Adrenal gland (tissue), 9 donors: ENCODE measurements at regions not wholly inside any gene's neighbourhood (a gene's known extent, or its start where the extent isn't known, plus 50 kb on each side); places are given as distances from the start of the nearest gene placed in this dataset.

ENCODE experiments used
- DNase-seq, 7 donors: peaks; one replicate each; pipeline ENCODE4 v3.0.0-alpha.2; 2019 to 2020
- H3K27ac ChIP-seq, 5 donors: fragments of 200-600 bp; sonication (generic) in 4 of 5; 1 replicate in 3 of 5; 2 replicates in 2 of 5; pipeline versions ENCODE4 v1.5.1 to v1.8.0; 2016 to 2020; ENCODE audit warnings: mild to moderate bottlenecking in 1 of 5
- H3K27me3 ChIP-seq: fragments of 200-600 bp; 2 replicates; pipeline ENCODE4 v1.8.0; 2021
- H3K36me3 ChIP-seq, 2 donors: fragments of 200-600 bp; replicated peaks in 1 of 2; 1 replicate in 1 of 2; 2 replicates in 1 of 2; pipeline versions ENCODE4 v1.5.1 to v1.8.0; 2018 to 2022
- H3K4me1 ChIP-seq, 2 donors: fragments of 200-600 bp; replicated peaks in 1 of 2; 1 replicate in 1 of 2; 2 replicates in 1 of 2; pipeline versions ENCODE4 v1.5.1 to v1.8.0; 2018 to 2021
- H3K4me3 ChIP-seq, 4 donors: fragments of 200-600 bp; sonication (generic) in 3 of 4; one replicate each; pipeline ENCODE4 v1.5.1; 2016 to 2018
- H3K9me3 ChIP-seq, 3 donors: fragments of 200-600 bp; sonication (generic) in 1 of 3; replicated peaks in 1 of 3; 1 replicate in 2 of 3; 2 replicates in 1 of 3; pipeline versions ENCODE4 v1.5.1 to v1.8.0; 2016 to 2021
- POLR2A ChIP-seq, 2 donors: fragments of 450-650 bp; IDR thresholded peaks; one replicate each; pipeline ENCODE4 v1.6.1; 2017; ENCODE audit warnings: antibody characterized with exemption in 2 of 2, mild to moderate bottlenecking in 2 of 2, moderate library complexity in 1 of 2
- WGBS, 4 donors: extraction: QIAGEN DNeasy Blood & Tissue Kit in 2 of 4; methylation state at CpG; one replicate each; pipeline versions ENCODE4 v1.1.5 to v1.1.7; 2013 to 2017; 5-methylcytosine and 5-hydroxymethylcytosine counted together
- intact Hi-C, 2 donors: fragments of 100-400 bp; cut with DNase I; formaldehyde crosslinking; loops; one replicate each; pipeline versions ENCODE4 v1.14.1 to v1.15.0; 2022 to 2023
- TF ChIP-seq, protein P1 (sequence below), 6 experiments: fragments of 450-650 bp in 4 of 6; fragments of 200-600 bp in 2 of 6; sonication (generic) in 1 of 6; IDR thresholded peaks; 1 replicate in 5 of 6; 2 replicates in 1 of 6; pipeline versions ENCODE4 v1.5.1 to v1.8.0; 2016 to 2021; ENCODE audit warnings: antibody characterized with exemption in 6 of 6, mild to moderate bottlenecking in 2 of 6, moderate library complexity in 1 of 6
- donor health status: healthy with polysubstance abuse.
- donor health status: Bipolar disorder and iron deficiency.
- donor health status: DM: yes; HTN: yes; CAD: no.
- donor health status: DM: no; HTN: no; CAD: no.
- donor health status: DM: no; HTN: no; CAD: no.

DNA sequence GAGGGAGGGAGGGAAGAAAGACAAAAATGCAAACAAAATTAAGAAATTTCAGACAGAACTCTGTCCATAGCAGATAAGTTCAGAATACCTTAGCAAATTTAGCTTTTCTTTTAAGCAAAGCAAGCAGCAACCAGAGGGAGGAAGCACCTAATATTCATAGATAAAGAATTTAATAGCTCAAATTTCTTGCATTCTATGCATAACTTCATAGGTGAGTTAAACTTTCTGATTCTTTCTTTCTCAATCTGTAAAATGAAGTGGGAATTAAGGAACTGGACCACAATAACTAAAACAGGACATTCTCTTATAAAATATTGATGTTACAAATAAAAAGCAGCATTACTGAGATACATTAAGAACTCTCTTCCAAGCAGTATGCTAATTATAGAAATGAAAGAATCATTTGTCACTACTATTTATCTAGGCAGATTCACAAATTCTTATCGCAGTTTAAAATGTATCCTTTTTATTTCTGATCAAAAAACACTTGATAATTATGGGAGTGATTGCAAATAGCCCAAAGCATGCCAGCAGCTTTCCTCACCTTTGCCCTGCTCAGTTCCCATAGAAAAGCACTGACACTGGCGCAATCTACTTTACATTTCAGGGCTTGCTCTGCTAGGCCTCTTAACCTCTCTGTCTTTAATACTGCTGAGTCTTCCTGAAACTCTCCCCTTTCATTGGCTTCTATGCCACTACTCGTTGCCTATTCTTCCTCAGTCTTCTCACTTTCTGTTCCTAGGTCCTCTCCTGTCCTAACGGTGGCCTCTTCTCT is 341.8 kb downstream of the PIK3R1 start:
- Histone ChIP-seq H3K9me3 (no peaks in the 10 kb centered on the region), H3K36me3 (no peaks in the 10 kb centered on the region)
- 55 to 76% (median 66%) methylated on average over 4 of the region's 4 CpGs for WGBS, 4 donors

DNA sequence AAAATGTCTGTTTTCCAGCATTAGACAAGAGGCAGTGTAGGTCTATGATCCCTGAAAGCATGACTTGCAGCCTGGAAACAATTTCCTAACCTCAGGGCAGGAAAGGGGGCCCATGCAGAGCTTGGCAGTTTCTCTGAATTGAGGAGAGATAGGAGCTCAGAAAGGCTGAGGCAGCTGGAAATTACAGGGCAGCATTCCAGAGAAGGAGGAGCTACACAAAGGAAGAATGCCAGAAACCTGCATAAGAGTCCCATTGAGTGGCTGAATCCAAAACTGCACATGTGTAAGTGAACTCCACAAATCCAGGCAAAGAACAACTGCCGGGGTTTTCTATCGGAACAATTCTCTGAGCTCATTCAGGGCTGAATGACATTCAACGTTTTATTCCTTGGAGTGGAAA is 346.8 kb downstream of the PIK3R1 start:
- intact Hi-C loops = no loop called here
- no peak for TF ChIP-seq POLR2A (IDR thresholded peaks at IDR 0.05)
- TF ChIP-seq, protein P1, sequence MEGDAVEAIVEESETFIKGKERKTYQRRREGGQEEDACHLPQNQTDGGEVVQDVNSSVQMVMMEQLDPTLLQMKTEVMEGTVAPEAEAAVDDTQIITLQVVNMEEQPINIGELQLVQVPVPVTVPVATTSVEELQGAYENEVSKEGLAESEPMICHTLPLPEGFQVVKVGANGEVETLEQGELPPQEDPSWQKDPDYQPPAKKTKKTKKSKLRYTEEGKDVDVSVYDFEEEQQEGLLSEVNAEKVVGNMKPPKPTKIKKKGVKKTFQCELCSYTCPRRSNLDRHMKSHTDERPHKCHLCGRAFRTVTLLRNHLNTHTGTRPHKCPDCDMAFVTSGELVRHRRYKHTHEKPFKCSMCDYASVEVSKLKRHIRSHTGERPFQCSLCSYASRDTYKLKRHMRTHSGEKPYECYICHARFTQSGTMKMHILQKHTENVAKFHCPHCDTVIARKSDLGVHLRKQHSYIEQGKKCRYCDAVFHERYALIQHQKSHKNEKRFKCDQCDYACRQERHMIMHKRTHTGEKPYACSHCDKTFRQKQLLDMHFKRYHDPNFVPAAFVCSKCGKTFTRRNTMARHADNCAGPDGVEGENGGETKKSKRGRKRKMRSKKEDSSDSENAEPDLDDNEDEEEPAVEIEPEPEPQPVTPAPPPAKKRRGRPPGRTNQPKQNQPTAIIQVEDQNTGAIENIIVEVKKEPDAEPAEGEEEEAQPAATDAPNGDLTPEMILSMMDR (IDR thresholded peaks at IDR 0.05) = no peak
- Histone ChIP-seq H3K36me3 (no peaks in the 10 kb centered on the region), H3K9me3 (no peaks in the 10 kb centered on the region), H3K27me3 (no peaks in the 10 kb centered on the region), H3K27ac (no peak overlapping the region), H3K4me3 (no peak overlapping the region), H3K4me1 (peaks cover 0 to 5% of the 10 kb centered on the region in 2 donors)
- WGBS, 4 donors = 68 to 83% (median 75%) methylated on average over 3 of the region's 3 CpGs
- peak in 6 of 7 donors; percentile 17 to 65 (median 32) for DNase-seq

More for the DNA sequence above, 341.8 kb downstream of the PIK3R1 start:
- intact Hi-C loops = no loop called here
- no peaks in the 10 kb centered on the region for H3K27me3 ChIP-seq
- H3K27ac ChIP-seq = peak overlapping the region in 1 of 5 donors; percentile 16
- peaks cover 0 to 15% of the 10 kb centered on the region in 2 donors for H3K4me1 ChIP-seq
- no peak overlapping the region for H3K4me3 ChIP-seq
- no peak for DNase-seq
- TF ChIP-seq POLR2A (IDR thresholded peaks at IDR 0.05) = no peak

DNA sequence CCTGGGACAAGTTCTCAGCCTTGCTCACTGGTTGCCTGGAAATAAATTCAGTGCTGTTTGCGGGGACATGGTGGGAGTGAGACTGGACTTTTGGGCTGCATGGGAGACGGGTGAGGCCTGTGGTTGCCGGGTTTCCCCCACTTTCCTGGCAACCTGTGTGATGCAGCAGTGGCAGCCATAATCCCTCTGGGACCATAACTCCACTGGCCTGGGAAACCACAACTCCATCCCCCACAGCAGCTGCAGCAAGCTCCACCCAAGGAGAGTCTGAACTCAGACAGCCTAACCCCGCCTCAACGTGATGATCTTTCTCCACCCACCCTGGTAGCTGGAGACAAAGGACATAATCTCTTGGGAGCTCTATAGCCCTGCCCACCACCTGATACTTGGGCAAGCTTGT is 349.9 kb downstream of the PIK3R1 start:
- H3K4me3 ChIP-seq = no peak overlapping the region
- no peak for DNase-seq
- intact Hi-C loops = no loop called here
- H3K36me3 ChIP-seq = no peaks in the 10 kb centered on the region
- peaks cover 0 to 5% of the 10 kb centered on the region in 2 donors for H3K4me1 ChIP-seq
- TF ChIP-seq, protein P1 (IDR thresholded peaks at IDR 0.05) = no peak
- TF ChIP-seq POLR2A (IDR thresholded peaks at IDR 0.05) = no peak
- no peaks in the 10 kb centered on the region for H3K9me3 ChIP-seq
- H3K27me3 ChIP-seq = no peaks in the 10 kb centered on the region
- WGBS, 4 donors = 77 to 91% (median 84%) methylated on average over 4 to 5 of the region's 5 CpGs
- no peak overlapping the region for H3K27ac ChIP-seq

DNA sequence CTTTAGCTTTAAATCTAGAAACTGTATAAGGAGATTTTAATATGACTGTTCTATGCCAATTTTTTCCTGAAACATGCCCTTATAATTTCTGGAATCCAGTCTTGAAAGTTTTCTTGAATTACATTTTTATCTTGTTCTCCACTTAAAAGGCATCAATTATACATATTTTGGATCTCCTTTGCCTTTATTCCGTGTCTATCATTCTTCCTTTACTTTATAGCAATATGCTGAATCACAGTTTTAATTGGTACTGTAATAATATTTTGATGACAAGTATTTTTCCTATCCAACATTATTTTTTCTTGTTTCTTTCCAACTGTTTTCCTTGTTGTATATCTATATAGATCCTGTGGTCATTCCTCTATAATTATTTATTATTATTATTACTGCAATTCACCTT is 361.2 kb downstream of the PIK3R1 start:
- intact Hi-C loops = no loop called here
- DNase-seq = no peak
- TF ChIP-seq, protein P1 (IDR thresholded peaks at IDR 0.05) = no peak
- TF ChIP-seq POLR2A (IDR thresholded peaks at IDR 0.05) = no peak
- H3K4me3 ChIP-seq = no peak overlapping the region
- H3K27ac ChIP-seq = no peak overlapping the region
- no peaks in the 10 kb centered on the region for H3K27me3 ChIP-seq
- no peaks in the 10 kb centered on the region for H3K4me1 ChIP-seq
- H3K36me3 ChIP-seq = no peaks in the 10 kb centered on the region
- peaks cover 0 to 4% (median 3%) of the 10 kb centered on the region in 3 donors for H3K9me3 ChIP-seq
- 69 to 80% (median 78%) methylated on average over 1 of the region's 1 CpG for WGBS, 4 donors

DNA sequence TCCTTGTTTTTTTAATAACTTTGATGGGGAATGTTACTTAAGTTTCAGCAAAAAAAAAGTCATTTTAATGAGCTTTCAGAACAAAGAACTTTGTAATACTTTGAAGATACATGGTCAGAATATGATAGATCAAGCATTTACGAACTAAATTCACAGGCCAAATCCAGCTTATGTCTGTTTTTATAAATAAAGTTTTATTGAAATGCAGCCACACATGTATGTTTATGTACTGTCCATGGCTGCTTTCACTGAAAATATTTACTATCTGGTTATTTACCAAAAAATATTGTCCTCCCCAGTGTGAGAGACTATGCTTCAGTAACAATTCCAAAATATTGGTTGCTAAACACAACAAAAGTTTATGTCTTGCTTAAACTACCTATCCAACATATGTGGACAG is 366.7 kb downstream of the PIK3R1 start:
- Histone ChIP-seq H3K36me3 (no peaks in the 10 kb centered on the region), H3K9me3 (peaks cover 0 to 3% (median 0%) of the 10 kb centered on the region in 3 donors), H3K27ac (no peak overlapping the region), H3K27me3 (no peaks in the 10 kb centered on the region), H3K4me3 (no peak overlapping the region), H3K4me1 (no peaks in the 10 kb centered on the region)
- DNase-seq = no peak
- 76 to 90% (median 77%) methylated on average over 1 of the region's 1 CpG for WGBS, 4 donors
- intact Hi-C loops = no loop called here
- no peak for TF ChIP-seq POLR2A (IDR thresholded peaks at IDR 0.05)
- TF ChIP-seq, protein P1 (IDR thresholded peaks at IDR 0.05) = no peak
